ENCODE measurements at regions not wholly inside any gene's neighbourhood (a gene's known extent, or its start where the extent isn't known, plus 50 kb on each side); places are given as distances from the start of the nearest gene placed in this dataset.
"Not testable (repeated sequence)": the region's sequence is repeated elsewhere in the genome, so short reads cannot be mapped to it uniquely, and the experiment has no call there.

DNA sequence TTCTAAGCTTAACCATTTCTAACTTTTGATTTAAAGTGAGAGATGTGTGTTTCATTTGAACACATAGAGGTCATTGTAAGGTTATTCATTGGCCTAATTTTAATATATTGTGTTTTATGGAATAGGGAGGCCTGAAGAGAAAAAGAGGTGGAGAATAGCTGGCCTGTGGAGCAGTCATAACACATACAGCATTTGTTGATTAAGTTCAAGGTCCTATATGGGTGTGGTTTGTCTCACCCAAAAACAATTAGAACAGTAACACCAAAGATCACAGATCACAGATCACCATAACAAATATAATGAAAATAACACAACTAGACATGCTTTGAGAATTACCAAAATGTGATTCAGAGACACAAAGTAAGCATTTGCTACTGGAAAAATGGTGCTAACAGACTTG is 252.4 kb upstream of the SPOPL start:
- Histone ChIP-seq H3K36me3 (ENCODE audit: control insufficient read depth, insufficient read depth, low read length) (no peaks in the 10 kb centered on the region), H3K4me3 (ENCODE audit: low read depth, low read length) (no peak overlapping the region), H3K27me3 (ENCODE audit: control insufficient read depth, insufficient read depth, low read length) (no peaks in the 10 kb centered on the region)
- TF ChIP-seq, protein P1, sequence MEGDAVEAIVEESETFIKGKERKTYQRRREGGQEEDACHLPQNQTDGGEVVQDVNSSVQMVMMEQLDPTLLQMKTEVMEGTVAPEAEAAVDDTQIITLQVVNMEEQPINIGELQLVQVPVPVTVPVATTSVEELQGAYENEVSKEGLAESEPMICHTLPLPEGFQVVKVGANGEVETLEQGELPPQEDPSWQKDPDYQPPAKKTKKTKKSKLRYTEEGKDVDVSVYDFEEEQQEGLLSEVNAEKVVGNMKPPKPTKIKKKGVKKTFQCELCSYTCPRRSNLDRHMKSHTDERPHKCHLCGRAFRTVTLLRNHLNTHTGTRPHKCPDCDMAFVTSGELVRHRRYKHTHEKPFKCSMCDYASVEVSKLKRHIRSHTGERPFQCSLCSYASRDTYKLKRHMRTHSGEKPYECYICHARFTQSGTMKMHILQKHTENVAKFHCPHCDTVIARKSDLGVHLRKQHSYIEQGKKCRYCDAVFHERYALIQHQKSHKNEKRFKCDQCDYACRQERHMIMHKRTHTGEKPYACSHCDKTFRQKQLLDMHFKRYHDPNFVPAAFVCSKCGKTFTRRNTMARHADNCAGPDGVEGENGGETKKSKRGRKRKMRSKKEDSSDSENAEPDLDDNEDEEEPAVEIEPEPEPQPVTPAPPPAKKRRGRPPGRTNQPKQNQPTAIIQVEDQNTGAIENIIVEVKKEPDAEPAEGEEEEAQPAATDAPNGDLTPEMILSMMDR (IDR thresholded peaks at IDR 0.05; ENCODE audit: insufficient read depth, low read length, poor library complexity, severe bottlenecking) = no peak
- DNase-seq (ENCODE audit: low read depth) = no peak

GRCh38 chr2:138250843-138251320 is 250.7 kb upstream of the SPOPL start:
- not testable (repeated sequence) for H3K27me3 ChIP-seq (ENCODE audit: control insufficient read depth, insufficient read depth, low read length); H3K36me3 ChIP-seq (ENCODE audit: control insufficient read depth, insufficient read depth, low read length); DNase-seq (ENCODE audit: low read depth); H3K4me3 ChIP-seq (ENCODE audit: low read depth, low read length)

DNA sequence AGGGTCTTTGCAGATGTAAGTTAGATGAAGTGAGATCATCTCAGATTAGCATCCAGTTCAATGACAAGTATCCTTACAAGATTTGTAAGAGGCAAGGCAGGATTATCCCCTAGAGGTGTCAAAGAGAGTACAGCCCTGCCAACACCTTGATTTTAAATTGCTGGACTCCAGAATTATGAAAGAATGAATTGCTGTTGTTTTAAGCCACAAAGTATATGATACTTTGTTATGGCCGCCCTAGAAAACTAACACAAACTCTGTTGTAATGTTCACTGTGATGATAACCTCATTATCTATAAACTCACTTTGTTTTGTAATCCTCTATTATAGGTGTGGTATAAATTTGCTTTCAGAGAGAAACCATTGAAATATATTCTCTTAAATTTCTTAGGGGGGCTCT is 249.0 kb upstream of the SPOPL start:
- DNase-seq (ENCODE audit: low read depth) = no peak
- Histone ChIP-seq H3K27me3 (ENCODE audit: control insufficient read depth, insufficient read depth, low read length) (no peaks in the 10 kb centered on the region), H3K4me3 (ENCODE audit: low read depth, low read length) (no peak overlapping the region), H3K36me3 (ENCODE audit: control insufficient read depth, insufficient read depth, low read length) (no peaks in the 10 kb centered on the region)
- TF ChIP-seq, protein P1 (IDR thresholded peaks at IDR 0.05; ENCODE audit: insufficient read depth, low read length, poor library complexity, severe bottlenecking) = no peak

GRCh38 chr2:138255670-138256069 is 245.9 kb upstream of the SPOPL start:
- Histone ChIP-seq H3K27me3 (ENCODE audit: control insufficient read depth, insufficient read depth, low read length) (no peaks in the 10 kb centered on the region), H3K4me3 (ENCODE audit: low read depth, low read length) (no peak overlapping the region), H3K36me3 (ENCODE audit: control insufficient read depth, insufficient read depth, low read length) (no peaks in the 10 kb centered on the region)
- TF ChIP-seq, protein P1 (IDR thresholded peaks at IDR 0.05; ENCODE audit: insufficient read depth, low read length, poor library complexity, severe bottlenecking) = no peak
- no peak for DNase-seq (ENCODE audit: low read depth)

GRCh38 chr2:138267161-138267901 is 234.2 kb upstream of the SPOPL start:
- TF ChIP-seq, protein P1 (IDR thresholded peaks at IDR 0.05; ENCODE audit: insufficient read depth, low read length, poor library complexity, severe bottlenecking) = no peak
- H3K27me3 ChIP-seq (ENCODE audit: control insufficient read depth, insufficient read depth, low read length) = no peaks in the 10 kb centered on the region
- DNase-seq (ENCODE audit: low read depth) = peak; percentile 19
- no peak overlapping the region for H3K4me3 ChIP-seq (ENCODE audit: low read depth, low read length)
- no peaks in the 10 kb centered on the region for H3K36me3 ChIP-seq (ENCODE audit: control insufficient read depth, insufficient read depth, low read length)

DNA sequence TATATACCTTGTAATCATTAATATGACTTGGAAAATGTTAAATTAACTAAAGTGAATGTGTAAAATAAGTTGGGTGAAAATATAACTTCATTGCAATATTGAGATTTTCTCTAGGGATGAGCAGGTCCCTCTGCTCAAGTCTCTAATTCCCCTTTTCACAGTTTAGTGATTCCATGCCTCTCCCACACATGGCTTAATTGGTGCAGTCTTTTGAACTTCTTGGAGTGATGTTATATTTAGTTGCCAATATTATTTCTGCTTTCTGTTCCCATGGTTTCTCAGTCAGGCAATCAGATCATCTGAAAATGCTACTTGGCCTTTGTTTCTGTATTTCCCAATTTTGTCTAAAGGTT is 233.7 kb upstream of the SPOPL start:
- TF ChIP-seq, protein P1 (IDR thresholded peaks at IDR 0.05; ENCODE audit: insufficient read depth, low read length, poor library complexity, severe bottlenecking) = no peak
- DNase-seq (ENCODE audit: low read depth) = no peak
- Histone ChIP-seq H3K36me3 (ENCODE audit: control insufficient read depth, insufficient read depth, low read length) (no peaks in the 10 kb centered on the region), H3K4me3 (ENCODE audit: low read depth, low read length) (no peak overlapping the region), H3K27me3 (ENCODE audit: control insufficient read depth, insufficient read depth, low read length) (no peaks in the 10 kb centered on the region)
